Bronchial epithelial cell (primary cell): ENCODE measurements at regions not wholly inside any gene's neighbourhood (a gene's known extent, or its start where the extent isn't known, plus 50 kb on each side); places are given as distances from the start of the nearest gene placed in this dataset.
A peak's percentile ranks its signal among the peaks of the same experiment; 100 is the strongest.

Experiments used
- DNase-seq: peaks from one replicate; pipeline ENCODE4 v3.0.0-alpha.2; 2010; ENCODE audit warnings: low read depth
- FAIRE-seq: peaks from 2 replicates; lab custom pipeline; 2011; peaks lifted over from hg19 to GRCh38; lab: Jason Lieb, UNC
- H3K27me3 ChIP-seq: 2 replicates; pipeline ENCODE4 v1.5.1; 2011; ENCODE audit warnings: low read length; ENCODE audit not compliant: control insufficient read depth, insufficient read depth
- H3K36me3 ChIP-seq: 2 replicates; pipeline ENCODE4 v1.5.1; 2011; ENCODE audit warnings: low read length; ENCODE audit not compliant: control insufficient read depth, insufficient read depth
- H3K4me3 ChIP-seq: 2 replicates; pipeline ENCODE4 v1.5.1; 2011; ENCODE audit warnings: mild to moderate bottlenecking, low read depth, low read length, control low read depth
- CTCF ChIP-seq: IDR thresholded peaks from 2 replicates; pipeline ENCODE4 v1.5.1; 2011; ENCODE audit warnings: mild to moderate bottlenecking, moderate library complexity, low read length, control low read depth, inconsistent platforms; ENCODE audit not compliant: insufficient read depth, severe bottlenecking

GRCh38 chr13:34410678-34411077 lies 531.4 kb upstream of the NBEA start:
- FAIRE-seq, result no peak
- DNase-seq, result no peak
- H3K27me3 ChIP-seq, result no peaks in the 10 kb centered on the region
- H3K36me3 ChIP-seq, result no peaks in the 10 kb centered on the region
- TF ChIP-seq CTCF, result no peak
- no peak overlapping the region for H3K4me3 ChIP-seq

GRCh38 chr13:34411177-34411576 lies 530.9 kb upstream of the NBEA start:
- no peaks in the 10 kb centered on the region for H3K27me3 ChIP-seq
- DNase-seq (no peak), FAIRE-seq (no peak)
- TF ChIP-seq CTCF, result no peak
- no peak overlapping the region for H3K4me3 ChIP-seq
- no peaks in the 10 kb centered on the region for H3K36me3 ChIP-seq

GRCh38 chr13:34411894-34412293 lies 530.2 kb upstream of the NBEA start:
- H3K36me3 ChIP-seq, result no peaks in the 10 kb centered on the region
- no peak for TF ChIP-seq CTCF
- H3K4me3 ChIP-seq, result no peak overlapping the region
- H3K27me3 ChIP-seq, result no peaks in the 10 kb centered on the region
- DNase-seq (peak; percentile 52), FAIRE-seq (no peak)

GRCh38 chr13:34412295-34412694 lies 529.8 kb upstream of the NBEA start:
- Histone ChIP-seq H3K4me3 (no peak overlapping the region), H3K36me3 (no peaks in the 10 kb centered on the region), H3K27me3 (no peaks in the 10 kb centered on the region)
- no peak for DNase-seq
- no peak for FAIRE-seq
- TF ChIP-seq CTCF, result no peak

- H3K36me3 ChIP-seq, result no peaks in the 10 kb centered on the region
- no peak for FAIRE-seq
- no peak overlapping the region for H3K4me3 ChIP-seq
- no peaks in the 10 kb centered on the region for H3K27me3 ChIP-seq
- peak; percentile 74 for DNase-seq
- TF ChIP-seq CTCF, result no peak
These were observed 529.2 kb upstream of the NBEA start for GRCh38 chr13:34412817-34413375.
